ENCODE measurements at regions not wholly inside any gene's neighbourhood (a gene's known extent, or its start where the extent isn't known, plus 50 kb on each side); places are given as distances from the start of the nearest gene placed in this dataset.
"Not testable (repeated sequence)": the region's sequence is repeated elsewhere in the genome, so short reads cannot be mapped to it uniquely, and the experiment has no call there.

- DNase-seq = not testable (repeated sequence)
These were observed 180.9 kb downstream of the CEP170 start for GRCh38 chr1:243074224-243074623.

GRCh38 chr1:243067056-243067455 lies 188.0 kb downstream of the CEP170 start:
- DNase-seq = not testable (repeated sequence)

- DNase-seq = not testable (repeated sequence)
These were observed 193.1 kb downstream of the CEP170 start for GRCh38 chr1:243061965-243062364.

GRCh38 chr1:243055510-243055909 lies 199.6 kb downstream of the CEP170 start:
- not testable (repeated sequence) for DNase-seq

GRCh38 chr1:243055091-243055490 lies 200.0 kb downstream of the CEP170 start:
- DNase-seq = not testable (repeated sequence)

- not testable (repeated sequence) for DNase-seq
These were observed 200.4 kb downstream of the CEP170 start for GRCh38 chr1:243054681-243055080.

- DNase-seq = not testable (repeated sequence)
These were observed 202.0 kb downstream of the CEP170 start for GRCh38 chr1:243053048-243053447.

GRCh38 chr1:243050613-243051012 lies 204.5 kb downstream of the CEP170 start:
- not testable (repeated sequence) for DNase-seq

GRCh38 chr1:243049716-243050115 lies 205.4 kb downstream of the CEP170 start:
- not testable (repeated sequence) for DNase-seq

- not testable (repeated sequence) for DNase-seq
These were observed 233.7 kb downstream of the CEP170 start for GRCh38 chr1:243021365-243021764.

GRCh38 chr1:243019030-243019635 lies 235.9 kb downstream of the CEP170 start:
- not testable (repeated sequence) for DNase-seq

GRCh38 chr1:243010719-243011118 lies 244.4 kb downstream of the CEP170 start:
- DNase-seq = not testable (repeated sequence)

GRCh38 chr1:243001003-243001402 lies 254.1 kb downstream of the CEP170 start:
- not testable (repeated sequence) for DNase-seq

- DNase-seq = not testable (repeated sequence)
These were observed 262.3 kb downstream of the CEP170 start for GRCh38 chr1:242992776-242993175.

- not testable (repeated sequence) for DNase-seq
These were observed 270.0 kb downstream of the CEP170 start for GRCh38 chr1:242985096-242985495.

GRCh38 chr1:242973341-242973740 lies 281.7 kb downstream of the CEP170 start:
- DNase-seq = not testable (repeated sequence)

- no peak for DNase-seq
These were observed 288.2 kb downstream of the CEP170 start for GRCh38 chr1:242966892-242967291.

- DNase-seq = not testable (repeated sequence)
These were observed 295.7 kb downstream of the CEP170 start for GRCh38 chr1:242959397-242959796.

- not testable (repeated sequence) for DNase-seq
These were observed 300.1 kb downstream of the CEP170 start for GRCh38 chr1:242954945-242955344.

- no peak for DNase-seq
These were observed 308.9 kb downstream of the CEP170 start for GRCh38 chr1:242946206-242946605.

- DNase-seq = not testable (repeated sequence)
These were observed 318.4 kb downstream of the CEP170 start for GRCh38 chr1:242936725-242937124.

GRCh38 chr1:242924717-242925116 lies 330.4 kb downstream of the CEP170 start:
- peak; percentile 67 for DNase-seq

- DNase-seq = not testable (repeated sequence)
These were observed 331.5 kb downstream of the CEP170 start for GRCh38 chr1:242923603-242924002.

- not testable (repeated sequence) for DNase-seq
These were observed 340.4 kb downstream of the CEP170 start for GRCh38 chr1:242914729-242915128.

- not testable (repeated sequence) for DNase-seq
These were observed 342.2 kb downstream of the CEP170 start for GRCh38 chr1:242912855-242913254.
